DOHH2 (cell line): ENCODE measurements at regions not wholly inside any gene's neighbourhood (a gene's known extent, or its start where the extent isn't known, plus 50 kb on each side); places are given as distances from the start of the nearest gene placed in this dataset.

Experiments used
- EZH2phosphoT487 ChIP-seq: fragments of 200-600 bp; sonication (generic); IDR thresholded peaks from 2 replicates; pipeline ENCODE4 v1.6.1; 2017; ENCODE audit warnings: borderline replicate concordance, mild to moderate bottlenecking, antibody characterized with exemption, low read length, moderate library complexity, mixed read lengths
- TF ChIP-seq, protein P1 (sequence below): fragments of 200-600 bp; sonication (generic); IDR thresholded peaks from one replicate; pipeline ENCODE4 v1.5.1; 2014; ENCODE audit warnings: antibody characterized with exemption, mild to moderate bottlenecking, low read depth, low read length; ENCODE audit not compliant: poor library complexity, severe bottlenecking

DNA sequence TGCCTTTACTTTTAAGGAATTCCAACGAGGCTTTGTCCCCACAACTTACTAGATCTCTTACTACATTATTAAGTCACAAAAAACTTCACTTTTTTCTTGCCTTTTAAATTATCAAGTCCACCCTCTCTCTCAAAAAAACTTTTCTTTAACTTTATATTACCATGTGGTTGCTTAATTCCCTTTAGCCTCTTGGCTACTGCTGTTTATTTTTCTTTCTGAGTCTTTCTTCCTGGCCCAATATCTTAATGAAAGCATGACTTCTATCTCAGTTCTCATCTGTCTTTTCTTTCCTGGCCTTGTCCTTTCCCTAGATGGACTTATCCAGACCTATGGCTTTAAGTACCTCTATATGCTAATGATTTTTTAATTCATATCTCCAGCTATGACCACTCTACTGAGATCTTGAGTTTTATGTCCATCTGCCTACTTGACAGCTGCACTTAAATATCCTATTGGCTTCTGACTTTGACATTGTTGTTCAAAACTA is 710.5 kb downstream of the RFPL4B start:
- TF ChIP-seq, protein P1, sequence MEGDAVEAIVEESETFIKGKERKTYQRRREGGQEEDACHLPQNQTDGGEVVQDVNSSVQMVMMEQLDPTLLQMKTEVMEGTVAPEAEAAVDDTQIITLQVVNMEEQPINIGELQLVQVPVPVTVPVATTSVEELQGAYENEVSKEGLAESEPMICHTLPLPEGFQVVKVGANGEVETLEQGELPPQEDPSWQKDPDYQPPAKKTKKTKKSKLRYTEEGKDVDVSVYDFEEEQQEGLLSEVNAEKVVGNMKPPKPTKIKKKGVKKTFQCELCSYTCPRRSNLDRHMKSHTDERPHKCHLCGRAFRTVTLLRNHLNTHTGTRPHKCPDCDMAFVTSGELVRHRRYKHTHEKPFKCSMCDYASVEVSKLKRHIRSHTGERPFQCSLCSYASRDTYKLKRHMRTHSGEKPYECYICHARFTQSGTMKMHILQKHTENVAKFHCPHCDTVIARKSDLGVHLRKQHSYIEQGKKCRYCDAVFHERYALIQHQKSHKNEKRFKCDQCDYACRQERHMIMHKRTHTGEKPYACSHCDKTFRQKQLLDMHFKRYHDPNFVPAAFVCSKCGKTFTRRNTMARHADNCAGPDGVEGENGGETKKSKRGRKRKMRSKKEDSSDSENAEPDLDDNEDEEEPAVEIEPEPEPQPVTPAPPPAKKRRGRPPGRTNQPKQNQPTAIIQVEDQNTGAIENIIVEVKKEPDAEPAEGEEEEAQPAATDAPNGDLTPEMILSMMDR = no peak
- TF ChIP-seq EZH2phosphoT487 = no peak
